Renal cortex interstitium (tissue), 11 donors: ENCODE measurements at regions not wholly inside any gene's neighbourhood (a gene's known extent, or its start where the extent isn't known, plus 50 kb on each side); places are given as distances from the start of the nearest gene placed in this dataset.
"Not testable (repeated sequence)": the region's sequence is repeated elsewhere in the genome, so short reads cannot be mapped to it uniquely, and the experiment has no call there.

Source experiments
- DNase-seq, 11 donors: peaks; one replicate each; pipeline ENCODE4 v3.0.0-alpha.2; 2013; ENCODE audit warnings: low read depth in 9 of 11, low spot score in 4 of 11; ENCODE audit errors: extremely low read depth in 1 of 11

DNA sequence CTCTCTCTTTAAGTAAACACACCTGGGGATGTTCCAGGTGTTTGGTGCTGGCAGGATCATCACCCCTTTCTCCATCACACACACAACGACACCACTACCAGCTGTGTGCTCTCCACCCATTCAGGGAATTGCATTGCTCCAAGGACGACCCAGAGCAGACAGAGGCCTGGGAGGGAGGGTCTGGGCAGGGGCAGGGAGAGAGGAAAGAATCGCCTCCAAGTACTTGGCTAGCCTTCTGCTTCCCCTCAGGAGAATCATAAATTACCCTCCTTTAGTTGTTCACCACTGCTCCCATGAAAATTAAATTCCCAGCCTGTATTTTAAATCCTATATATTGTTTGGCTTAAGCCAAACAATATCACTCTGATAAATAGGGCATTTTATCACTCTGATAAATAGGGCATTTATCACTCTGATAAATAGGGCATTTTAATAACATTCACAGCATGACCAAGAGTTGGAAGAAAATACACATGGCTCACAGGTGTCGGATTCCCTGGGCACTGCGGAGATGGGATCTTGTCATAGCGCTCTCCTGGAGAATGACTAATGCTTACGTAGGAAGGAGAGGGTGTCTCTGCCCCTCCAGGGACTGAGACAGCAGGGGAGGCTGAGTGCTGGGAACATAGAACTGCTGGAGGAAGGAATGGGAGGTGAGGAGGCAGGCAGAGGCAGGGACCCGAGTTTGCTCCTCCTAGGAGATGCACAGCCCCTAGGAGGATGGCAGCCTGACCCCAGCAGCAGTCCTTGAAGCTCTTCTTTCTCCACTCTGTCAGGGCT is 673.6 kb downstream of the HS3ST4 start:
- DNase-seq: peak in 1 of 11 donors; percentile 2

DNA sequence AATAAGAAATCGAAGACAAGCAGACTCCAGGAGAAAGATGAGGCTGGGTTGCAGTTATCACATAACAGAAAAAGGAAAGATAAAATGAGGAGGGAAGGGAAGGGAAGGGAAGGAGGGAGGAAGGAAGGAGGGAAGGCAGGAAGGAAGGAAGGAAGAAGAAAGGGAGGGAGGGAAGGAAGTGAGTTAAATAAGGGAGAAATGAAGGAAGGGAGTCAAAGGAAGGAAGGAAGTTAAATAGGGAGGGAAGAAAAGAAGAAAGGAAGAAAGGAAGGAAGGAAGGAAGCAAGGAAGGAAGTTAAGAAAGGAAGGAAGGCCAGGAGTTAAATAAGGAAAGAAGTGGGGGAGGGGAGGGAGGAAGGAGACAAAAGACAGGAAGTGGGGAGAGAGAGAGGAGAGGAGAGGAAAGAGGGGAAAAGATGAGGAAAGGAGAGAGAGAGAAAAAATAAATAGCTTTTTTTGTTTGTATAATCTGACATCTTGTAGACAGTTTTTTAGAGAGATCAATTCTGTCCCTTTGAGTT is 679.6 kb downstream of the HS3ST4 start:
- no peak for DNase-seq

DNA sequence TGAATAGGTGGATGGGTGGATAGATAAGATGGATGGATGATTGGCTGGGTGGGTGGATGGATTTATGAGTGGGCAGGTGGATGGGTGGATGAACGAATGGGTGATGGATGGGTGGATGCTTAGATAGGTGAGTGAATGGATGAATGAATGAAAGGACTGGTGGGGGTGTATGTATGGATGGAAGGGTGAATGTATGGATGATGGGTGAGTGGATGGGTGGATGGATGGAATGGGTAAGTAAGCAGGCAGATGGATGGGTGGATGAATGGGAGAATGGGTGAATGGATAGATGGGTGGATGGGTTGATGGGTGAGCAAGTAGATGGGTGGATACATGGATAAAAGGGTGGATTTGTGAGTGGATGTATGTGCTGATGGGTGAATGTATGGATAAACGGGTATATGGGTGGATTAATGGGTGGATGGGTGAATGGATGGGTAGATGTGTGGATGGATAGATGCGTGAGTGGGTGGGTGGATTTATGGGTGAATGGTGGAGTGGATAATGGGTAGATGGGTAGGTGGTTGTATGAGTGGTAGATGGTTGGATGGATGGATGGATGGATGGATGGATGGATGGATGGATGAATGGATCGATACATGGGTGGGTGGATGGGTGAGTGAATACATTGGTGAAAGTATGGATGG is 682.6 kb downstream of the HS3ST4 start:
- no peak for DNase-seq

DNA sequence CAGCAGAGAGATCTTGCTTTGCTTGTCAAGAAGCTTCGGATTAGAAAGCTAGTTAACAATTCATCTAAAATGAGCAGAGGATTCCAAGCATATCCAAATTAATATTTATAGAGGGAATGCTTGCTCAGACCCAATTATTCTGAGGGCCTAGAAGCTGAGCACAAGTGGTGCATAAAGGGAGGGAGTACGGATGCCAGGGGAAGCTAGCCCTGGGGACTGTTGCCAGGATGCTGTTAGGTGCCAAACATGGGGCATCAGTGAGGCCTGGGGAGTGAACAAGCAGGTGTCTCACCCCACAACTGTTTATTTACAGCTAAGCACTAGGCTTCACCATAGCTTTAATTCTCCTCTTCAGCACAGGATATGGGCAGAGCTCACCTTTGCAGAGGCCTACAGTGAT is 684.1 kb upstream of the C16orf82 start:
- no peak for DNase-seq

DNA sequence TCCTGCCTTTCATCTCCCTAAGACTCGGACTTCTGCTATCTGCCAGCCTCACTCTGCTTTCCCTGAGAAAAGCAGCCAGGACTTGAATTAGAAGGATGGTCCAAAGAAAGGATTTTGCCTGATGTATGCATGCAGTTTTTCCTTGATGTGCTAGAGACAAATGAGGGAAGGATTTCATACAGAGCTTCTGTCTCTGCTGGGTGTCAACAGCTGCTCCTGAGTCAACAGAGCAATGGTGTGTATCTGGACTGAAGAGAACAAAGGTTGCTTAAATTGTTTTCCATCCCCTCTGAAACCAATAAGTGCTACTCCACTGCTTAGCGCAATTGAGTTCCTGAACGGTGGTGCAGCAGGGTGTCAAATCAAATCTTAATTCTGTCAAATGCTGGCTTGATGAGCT is 680.6 kb upstream of the C16orf82 start:
- DNase-seq: no peak

DNA sequence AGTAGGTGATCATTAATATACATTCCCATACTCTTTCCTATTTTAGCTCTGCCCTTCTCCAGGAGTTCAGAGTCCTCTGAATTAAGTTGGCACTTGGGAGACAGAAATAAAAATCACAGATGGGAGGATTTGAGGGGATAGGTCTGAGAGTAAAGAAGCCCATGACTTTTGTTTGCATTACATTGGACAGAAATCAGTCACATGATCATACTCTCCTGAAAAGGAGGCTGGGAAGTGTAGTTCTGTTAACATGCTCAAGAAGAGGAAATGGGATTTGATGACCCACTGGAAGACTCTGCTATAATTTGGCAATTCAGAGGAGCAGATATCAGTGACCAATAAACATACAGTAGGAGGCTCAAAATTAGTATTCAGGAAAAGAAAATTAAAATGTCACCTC is 674.9 kb upstream of the C16orf82 start:
- no peak for DNase-seq

DNA sequence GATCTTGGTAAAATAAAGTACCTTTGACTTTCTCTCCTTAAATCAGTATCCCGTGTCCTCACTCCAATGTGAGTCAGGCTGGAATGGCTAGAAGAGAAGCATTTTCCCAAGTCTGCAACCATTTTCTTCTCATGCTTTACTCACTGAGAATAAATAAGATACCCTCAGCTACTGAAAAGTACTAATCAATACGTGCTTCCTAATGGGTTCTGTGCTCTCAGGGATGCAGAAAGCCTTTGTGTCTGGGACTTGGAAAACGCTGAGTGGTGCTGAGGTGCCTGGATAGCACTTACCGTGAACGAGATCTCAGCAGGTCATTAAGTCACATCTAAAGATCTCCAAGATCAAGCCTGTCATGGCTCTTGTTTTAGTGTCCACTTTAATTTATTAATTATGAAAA is 672.3 kb upstream of the C16orf82 start:
- no peak for DNase-seq

DNA sequence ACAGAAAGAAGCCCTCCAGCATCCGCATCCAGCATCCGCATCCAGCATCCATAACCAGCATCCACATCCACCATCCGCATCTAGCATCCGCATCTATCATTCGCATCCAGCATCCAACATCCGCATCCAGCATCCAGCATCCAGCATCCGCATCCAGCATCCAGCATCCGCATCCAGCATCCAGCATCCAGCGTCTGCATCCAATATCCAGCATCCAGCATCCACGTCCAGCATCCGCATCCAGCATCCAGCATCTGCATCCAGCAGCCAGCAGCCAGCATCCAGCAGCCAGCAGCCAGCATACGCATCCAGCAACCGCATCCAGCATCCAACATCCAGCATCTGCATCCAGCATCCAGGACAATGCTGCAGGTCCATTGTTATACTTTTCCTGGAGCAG is 671.0 kb upstream of the C16orf82 start:
- no peak for DNase-seq

DNA sequence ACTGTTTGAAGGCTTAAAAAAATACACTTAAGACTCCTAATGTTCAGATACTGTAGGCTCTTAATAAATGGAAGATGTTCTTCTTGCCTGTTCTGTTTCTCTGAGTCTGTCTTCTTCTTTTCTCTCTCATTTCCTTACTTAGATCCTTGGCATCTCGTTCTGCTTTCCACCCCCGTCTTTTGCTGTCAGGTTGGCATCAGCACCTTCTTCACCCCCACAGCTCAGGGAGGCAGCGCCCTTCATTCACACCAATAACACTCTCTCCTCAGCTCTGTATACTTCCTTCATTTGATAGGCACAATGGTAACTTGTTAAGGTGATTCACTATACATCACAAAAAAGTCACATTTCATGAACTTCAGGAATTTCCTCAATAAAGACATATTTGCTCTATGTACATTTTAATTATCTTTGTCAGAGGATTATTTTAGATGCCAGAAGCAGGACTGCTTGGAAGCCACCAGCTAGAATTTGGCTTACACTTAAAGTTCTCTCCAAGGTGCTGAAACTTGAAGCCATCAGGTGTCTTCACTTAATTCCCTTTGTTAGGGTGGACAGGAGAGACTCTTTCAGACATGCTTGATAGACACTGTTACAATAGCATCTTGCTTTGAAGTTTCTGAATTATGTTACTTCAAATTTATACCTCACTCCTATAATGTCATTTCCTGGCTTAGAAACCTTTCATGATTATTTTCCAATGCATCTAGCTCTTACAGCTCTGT is 670.1 kb upstream of the C16orf82 start:
- peak in 8 of 11 donors; percentile 1 to 22 (median 6) for DNase-seq

DNA sequence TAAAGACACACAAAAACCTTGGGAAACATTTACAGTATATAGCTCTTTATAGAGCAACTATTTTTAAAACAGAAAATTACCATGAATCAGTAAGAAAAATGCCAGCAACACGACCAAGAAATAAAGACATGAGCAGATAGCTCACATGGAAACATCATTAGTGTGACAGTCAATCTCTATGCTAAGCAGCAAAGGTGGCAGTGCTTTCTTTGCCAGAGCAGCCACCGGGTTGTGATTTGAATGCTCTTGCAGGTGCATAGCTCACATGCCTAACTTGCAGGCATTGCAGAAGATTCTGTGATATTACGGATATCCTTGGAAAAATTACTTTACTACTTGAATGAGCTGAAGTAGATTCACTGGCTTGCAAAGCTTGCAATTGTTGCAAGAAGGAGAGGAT is 652.9 kb upstream of the C16orf82 start:
- no peak for DNase-seq

DNA sequence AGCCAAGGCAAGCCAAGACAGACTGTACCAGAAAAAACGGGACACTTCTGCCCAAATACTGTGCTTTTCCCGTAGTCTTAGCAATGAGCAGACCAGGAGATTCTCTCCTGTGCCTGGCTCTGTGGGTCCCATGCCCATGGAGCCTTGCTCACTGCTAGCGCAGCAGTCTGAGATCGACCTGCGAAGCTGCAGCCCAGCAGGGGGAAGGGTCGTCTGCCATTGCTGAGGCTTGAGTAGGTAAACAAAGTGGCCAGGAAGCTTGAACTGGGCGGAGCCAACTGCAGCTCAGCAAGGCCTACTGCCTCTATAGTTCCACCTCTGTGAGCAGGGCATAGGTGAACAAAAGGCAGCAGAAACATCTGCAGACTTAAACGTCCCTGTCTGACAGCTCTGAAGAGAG is 647.3 kb upstream of the C16orf82 start:
- not testable (repeated sequence) for DNase-seq

DNA sequence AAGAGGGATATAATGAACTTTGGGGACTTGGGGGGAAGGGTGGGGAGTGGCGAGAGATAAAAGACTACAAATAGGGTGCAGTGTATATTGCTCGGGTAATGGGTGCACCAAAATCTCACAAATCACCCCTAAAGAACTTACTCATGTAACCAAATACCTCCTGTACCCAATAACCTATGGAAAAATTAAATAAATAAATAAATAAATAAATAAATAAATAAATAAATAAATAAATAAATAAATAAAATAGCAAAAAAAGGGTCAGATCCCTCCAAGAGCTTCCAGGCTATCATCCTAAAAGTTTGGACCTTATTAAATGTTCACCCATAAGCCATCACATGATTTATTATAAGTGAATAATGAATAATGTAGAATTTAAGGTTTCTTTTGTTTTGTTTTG is 636.1 kb upstream of the C16orf82 start:
- DNase-seq: no peak

DNA sequence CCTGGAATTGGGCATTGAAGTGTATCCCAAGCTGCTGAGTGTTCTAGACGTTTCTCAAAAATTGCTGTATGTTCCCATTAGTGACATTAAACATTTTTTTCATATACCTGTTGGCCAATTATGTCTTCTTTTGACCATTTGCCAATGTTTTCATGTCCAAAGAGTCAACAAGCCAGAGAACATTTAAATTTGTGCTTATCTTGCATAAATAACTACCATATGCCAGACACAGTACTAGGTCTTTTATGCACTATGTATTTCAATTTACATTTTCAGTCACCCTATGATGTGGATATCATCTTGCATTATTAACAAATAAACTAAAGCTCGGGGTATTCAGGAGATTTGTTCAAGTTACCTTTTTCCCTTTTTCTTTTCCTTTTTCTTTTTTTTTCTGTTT is 632.9 kb upstream of the C16orf82 start:
- DNase-seq: no peak

DNA sequence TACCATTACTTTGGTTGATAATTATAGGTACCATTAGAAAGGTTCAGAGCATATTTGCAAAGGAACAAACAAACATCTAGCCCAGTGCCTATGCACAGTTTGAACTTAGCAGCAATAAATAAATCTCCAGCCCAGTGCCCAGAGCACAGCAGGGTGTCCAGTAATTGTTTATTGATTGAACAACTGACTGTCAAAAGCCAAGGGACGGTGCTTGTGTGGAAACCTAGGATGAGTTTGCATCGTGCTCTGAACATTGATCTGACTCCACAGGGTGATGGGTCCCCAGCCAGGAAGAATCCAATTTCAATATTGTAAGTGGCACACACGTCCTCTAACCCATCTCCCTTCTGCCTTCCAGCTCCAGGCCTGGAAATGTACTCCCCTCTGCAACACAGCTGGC is 625.5 kb upstream of the C16orf82 start:
- no peak for DNase-seq

DNA sequence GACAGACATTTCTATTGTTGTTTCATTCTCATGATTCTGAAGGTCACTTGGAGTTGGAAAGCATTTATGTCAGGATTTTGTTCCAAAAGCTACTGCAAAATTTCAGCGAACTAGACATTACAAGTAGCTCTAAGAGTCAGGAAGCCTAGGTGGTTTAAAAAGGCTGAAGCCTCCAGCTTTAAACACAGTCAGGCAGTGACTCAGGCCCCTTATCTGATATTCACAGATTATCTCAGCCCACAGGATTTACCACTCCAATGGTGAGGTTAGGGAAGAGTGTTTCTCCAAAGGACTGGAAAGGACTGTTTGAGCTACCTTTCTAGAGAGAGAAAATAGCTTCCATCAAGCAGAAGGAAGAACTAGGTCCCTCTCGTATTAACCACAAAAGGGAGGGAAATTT is 624.4 kb upstream of the C16orf82 start:
- no peak for DNase-seq

DNA sequence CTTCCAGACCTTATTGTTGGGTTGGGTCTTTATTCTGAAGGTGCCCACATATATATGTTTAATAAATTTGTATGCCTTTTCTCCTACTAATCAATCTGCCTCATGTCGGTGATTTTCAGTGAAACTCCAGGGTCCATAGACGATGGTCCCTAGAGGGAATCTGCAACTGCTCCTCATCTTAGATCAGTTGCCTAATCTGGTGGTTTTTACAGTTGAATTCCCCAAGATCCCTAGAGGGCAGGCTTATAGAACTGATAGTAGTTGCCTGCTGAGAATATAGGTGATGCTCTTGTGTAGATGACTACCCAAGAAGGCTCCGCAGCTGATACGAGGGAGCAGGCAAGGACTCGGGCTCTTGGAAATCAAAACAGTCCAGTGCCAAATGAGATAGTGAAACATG is 619.2 kb upstream of the C16orf82 start:
- no peak for DNase-seq

DNA sequence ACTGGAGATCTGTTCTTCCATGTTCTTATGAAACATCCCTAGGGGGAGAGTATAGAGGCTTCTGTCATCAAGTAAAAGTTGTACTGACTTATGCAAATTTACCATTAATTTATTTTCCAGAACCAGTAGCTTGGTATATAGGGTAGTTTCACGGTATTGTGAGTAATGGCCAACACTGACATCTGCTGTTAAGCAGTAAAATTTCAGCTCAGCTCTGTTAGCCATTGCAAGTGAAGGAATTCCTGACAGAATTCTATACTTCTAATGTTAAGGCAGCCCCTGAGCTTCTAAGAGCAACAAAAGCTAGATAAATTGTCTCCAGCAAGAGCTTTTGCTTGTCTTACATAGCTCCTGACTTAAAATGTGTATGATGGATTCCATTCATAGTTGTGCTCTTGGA is 613.5 kb upstream of the C16orf82 start:
- no peak for DNase-seq

DNA sequence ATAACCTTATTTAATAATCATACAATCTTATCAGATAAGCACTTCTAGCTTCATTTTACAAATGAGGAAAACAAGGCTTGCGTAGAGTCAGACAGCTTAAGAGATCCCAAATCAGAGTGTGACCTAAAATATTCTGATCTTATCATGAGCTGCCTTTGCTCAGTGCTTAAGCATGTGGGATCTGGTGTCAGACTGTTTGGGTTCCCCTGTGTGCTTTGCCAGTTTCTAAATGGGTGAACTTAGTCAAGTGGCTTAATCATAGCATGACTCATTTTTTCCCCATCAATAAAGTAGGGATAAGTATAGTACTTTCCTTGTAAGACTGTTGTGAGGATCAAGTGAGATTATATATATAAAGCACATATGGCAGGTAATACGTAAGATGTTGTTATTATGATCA is 612.6 kb upstream of the C16orf82 start:
- DNase-seq: no peak

DNA sequence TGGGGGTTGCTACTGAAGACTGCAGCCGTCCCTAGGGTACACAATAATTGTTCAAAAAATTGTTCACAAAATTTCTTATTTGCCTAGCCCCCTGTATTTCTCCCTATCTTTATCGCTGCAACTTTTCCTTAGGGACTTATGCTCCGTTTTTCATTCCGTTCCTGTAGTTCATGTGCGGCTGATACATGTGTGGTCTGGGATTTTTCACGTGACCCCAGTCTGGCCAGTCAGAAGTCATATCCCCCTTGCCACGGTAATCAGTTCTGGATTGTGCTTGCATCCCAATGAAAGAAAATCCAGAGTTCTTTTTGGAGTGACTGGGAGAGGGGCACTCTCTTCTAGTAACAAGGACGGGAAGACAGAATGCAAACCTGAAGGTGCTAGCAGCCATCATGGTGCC is 610.7 kb upstream of the C16orf82 start:
- no peak for DNase-seq

DNA sequence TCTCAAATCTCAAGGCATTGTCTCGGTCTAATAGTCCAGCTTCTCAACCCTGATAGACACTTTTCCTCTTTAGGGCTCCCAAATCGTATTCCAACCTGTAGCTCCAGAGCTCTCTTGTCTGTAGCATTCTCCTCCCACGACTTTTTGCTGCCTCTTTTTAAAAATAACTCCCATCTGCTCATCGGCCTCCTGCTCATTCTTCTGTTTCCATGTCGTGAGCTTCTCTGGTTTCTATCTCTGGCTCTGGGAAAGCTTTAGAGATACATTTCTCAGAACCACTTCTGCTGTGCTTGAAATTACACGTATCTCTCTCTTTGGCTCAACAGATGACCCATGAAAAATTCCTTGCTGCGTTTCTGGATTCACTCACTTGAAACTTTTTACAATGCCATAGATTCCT is 609.6 kb upstream of the C16orf82 start:
- no peak for DNase-seq
